Peyer's patch (tissue), 4 donors: ENCODE measurements at regions not wholly inside any gene's neighbourhood (a gene's known extent, or its start where the extent isn't known, plus 50 kb on each side); places are given as distances from the start of the nearest gene placed in this dataset.

Source experiments
- CTCF ChIP-seq, 6 experiments: fragments of 450-650 bp in 4 of 6; fragments of 200-600 bp in 2 of 6; sonication (generic) in 1 of 6; IDR thresholded peaks; one replicate each; pipeline ENCODE4 v1.5.1; 2017 to 2019; ENCODE audit warnings: antibody characterized with exemption in 6 of 6, mild to moderate bottlenecking in 3 of 6, moderate library complexity in 1 of 6
- POLR2A ChIP-seq, 2 donors: fragments of 450-650 bp; IDR thresholded peaks; one replicate each; pipeline ENCODE4 v1.5.1; 2017; ENCODE audit warnings: antibody characterized with exemption in 2 of 2, mild to moderate bottlenecking in 2 of 2, moderate library complexity in 2 of 2

- no peak for TF ChIP-seq CTCF (IDR thresholded peaks at IDR 0.05)
- no peak for TF ChIP-seq POLR2A (IDR thresholded peaks at IDR 0.05)
Measured at GRCh38 chr10:4541292-4541691, 284.7 kb upstream of the AKR1E2 start.
